ENCODE measurements at regions not wholly inside any gene's neighbourhood (a gene's known extent, or its start where the extent isn't known, plus 50 kb on each side); places are given as distances from the start of the nearest gene placed in this dataset.

GRCh38 chr2:237150186-237150585, 64.5 kb downstream of the COPS8 start:
- DNase-seq (ENCODE audit: low read depth, low spot score) = no peak

DNA sequence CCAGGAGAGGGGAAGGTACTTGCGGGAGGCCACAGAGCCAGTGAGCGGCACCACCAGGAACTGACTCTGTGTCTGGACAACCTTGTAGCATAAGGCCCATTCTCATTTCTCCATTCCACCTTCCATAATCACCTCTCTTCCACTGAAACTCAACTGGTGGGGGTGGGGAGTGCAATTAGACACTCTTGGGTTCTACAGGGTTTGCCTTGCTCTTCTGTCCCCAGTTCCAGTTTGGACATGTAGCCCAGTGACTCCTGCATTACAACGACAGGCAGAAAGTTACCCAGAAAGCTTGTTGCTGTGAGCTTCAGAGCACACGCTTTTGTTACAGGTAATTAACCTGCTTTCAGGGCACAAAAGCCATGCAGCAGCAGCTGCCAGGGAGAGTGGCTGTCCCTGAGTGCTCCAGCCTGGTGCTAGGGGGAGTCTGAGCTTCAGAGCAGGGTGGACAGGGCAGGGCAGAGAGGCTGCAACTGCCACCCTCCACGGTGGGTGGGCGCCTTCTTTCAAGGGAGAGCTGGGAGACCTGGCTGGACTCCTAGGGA, 65.2 kb downstream of the COPS8 start:
- DNase-seq (ENCODE audit: low read depth, low spot score) = no peak

DNA sequence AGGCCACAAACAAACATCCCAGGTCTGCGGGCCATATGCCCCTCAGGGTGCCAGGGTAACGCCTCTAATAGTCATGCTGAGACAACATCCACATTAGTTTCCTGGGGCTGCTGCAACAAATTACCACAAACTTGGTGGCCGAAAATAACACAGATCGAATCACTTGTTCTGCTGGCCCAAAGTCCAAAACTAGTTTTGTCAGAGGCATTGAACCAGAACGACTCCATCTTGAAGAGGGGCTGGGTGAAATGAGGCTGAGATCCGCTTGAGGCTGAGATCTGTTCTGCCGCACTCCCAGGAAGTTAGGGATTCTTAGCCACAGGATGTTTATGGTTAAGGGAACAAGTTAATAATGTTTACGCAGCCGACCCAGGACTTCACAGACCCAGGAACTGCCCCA, 66.7 kb downstream of the COPS8 start:
- no peak for DNase-seq (ENCODE audit: low read depth, low spot score)

- DNase-seq (ENCODE audit: low read depth, low spot score) = no peak
Observed at GRCh38 chr2:237153181-237153580, 67.5 kb downstream of the COPS8 start.

DNA sequence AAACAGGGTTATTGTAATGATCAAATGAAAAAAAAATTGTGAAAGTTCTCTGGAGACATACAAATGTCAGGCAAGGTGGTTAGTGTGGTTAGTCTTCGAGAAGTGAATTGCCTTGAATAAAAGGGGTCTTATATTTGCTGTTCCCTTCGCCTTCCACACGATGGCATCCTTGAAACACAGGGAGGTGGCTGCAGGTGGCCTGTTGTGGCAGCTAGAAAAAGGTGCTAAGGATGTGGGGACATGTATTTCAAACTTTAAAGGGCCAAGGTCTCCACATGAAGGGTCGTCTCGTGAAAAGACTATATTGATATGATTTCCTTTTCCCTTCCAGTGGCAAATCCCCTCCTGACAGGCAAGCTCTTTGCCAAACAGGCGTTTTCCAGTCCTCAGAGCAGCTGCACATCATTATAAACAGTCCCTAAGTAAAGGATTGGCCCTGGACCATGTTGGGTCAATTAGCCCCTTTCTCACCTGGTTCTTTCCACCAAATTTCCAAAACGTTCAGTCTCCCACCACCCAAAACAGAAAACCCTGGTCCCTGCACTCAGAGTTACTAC, 68.5 kb downstream of the COPS8 start:
- peak; percentile 28 for DNase-seq (ENCODE audit: low read depth, low spot score)

- DNase-seq (ENCODE audit: low read depth, low spot score) = no peak
Observed at GRCh38 chr2:237154884-237155851, 69.5 kb downstream of the COPS8 start.

GRCh38 chr2:237156031-237156856, 70.6 kb downstream of the COPS8 start:
- DNase-seq (ENCODE audit: low read depth, low spot score) = peak; percentile 38

DNA sequence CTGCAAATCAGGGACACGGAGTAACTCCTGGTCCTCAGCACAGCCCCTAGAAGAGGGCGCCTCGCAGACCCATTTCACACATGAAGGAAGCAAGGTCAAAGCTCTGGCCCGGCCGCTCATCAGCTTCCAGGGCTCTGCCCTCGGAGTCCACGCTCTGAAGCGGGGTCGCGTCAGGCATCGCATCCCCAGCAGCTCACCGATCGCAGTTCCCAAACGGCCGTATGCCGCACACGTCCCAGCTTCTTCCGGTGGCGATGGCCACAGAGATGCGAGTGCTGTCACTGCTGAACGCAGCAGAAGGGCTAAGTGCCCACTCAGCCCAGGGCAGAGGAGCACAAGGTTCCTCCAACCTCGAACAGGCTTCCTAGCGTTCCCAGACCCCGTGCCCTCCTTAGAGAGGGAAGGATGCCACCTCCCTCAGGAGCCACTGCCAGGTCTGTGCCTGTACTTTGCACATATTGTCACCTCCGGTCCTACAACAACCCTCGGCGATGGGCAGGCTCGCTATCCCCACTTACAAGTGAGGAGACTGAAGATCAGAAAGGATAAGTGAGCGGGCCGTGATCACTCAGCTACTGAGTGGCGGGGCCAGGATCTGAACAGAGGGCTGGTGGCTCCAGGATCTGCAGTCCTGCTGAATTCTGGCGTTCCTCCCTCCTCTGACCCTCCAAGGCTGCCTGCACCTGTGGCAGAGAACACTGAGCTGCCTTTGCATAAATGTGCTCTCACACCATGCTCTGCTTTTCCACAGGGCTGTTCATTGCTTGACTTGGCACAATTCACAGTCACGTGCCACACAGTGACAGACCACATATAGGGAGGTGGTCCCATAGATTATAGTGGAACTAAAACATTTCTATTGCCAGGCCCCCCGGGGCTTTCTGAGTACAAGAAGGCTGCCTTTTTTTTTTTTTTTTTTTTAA, 71.4 kb downstream of the COPS8 start:
- DNase-seq (ENCODE audit: low read depth, low spot score) = no peak

DNA sequence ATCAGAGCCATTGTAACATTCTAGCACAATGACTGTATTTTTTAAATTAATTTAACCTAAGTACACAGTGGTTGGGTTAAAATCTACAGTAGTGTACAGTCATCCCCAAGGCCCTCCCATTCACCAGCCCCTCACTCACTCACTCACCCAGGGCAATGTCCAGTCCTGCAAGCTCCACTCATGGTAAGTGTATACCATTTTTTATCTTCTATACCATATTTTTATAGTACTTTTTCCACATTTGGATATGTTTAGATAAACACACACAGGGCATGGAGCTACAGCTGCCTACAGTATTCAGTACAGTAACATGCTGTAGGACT, 72.1 kb downstream of the COPS8 start:
- DNase-seq (ENCODE audit: low read depth, low spot score) = no peak

- no peak for DNase-seq (ENCODE audit: low read depth, low spot score)
Observed at GRCh38 chr2:237158194-237158593, 72.5 kb downstream of the COPS8 start.

DNA sequence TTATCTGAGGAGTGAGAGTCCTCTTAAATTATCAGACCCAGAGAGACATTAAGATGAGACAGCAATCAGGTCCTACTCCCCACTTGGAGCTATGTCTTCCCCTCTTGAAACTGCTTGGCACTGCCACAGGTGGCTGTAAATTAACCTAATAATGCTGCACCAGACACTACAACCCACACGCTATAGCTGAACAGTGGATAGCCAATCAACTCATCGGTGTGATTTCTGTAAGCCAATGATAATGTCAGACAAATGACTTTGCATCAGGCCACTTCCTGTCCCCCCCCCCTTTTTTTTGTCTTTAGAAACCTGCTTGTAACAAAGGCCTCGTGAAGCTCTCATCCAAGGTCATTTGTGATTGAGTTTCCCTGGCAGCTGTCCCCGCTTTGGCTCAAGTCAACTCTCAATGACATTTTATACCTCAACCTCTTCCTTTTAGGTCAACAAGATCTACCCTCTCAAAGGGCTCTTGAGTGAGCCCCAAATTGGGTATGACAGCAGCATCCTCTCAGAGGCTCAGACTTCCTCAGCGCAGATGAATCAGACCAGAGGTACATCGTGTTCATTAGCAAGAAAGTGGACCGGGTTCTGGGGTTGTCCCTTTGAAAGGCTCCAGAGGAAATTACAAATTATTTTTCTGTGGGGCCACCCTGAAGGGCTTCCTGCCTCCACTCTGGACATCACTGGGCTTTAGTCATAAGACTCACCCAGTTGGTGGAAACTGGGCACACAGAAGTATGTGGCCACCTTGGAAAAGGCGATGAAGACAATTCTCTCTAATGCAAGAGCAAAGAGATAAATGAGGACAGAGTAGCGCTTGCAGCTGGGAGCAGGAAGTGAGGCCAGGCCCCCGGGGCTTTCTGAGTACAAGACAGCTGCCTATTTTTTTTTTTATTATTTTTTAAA, 73.6 kb downstream of the COPS8 start:
- DNase-seq (ENCODE audit: low read depth, low spot score) = no peak

- no peak for DNase-seq (ENCODE audit: low read depth, low spot score)
Observed at GRCh38 chr2:237160271-237160919, 74.7 kb downstream of the COPS8 start.

DNA sequence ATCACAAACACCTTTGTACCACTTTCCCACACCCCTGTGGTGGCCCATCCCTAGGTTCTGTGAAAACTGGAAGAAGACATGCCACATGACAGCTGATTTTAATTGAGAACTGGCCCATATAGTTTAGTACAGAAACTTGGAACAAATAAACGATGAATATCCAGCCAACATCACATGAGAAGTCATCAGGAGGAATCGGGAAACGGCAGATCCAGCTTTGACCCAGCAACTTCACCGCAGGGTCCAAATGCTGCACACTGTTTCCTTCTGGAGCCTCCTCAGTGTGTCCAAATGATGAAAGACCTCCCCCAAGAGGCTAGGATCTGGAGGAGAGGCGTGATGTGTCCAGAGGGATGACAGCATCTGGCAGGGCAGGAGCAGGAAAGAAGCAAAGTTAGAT, 75.5 kb downstream of the COPS8 start:
- DNase-seq (ENCODE audit: low read depth, low spot score) = no peak

- DNase-seq (ENCODE audit: low read depth, low spot score) = no peak
Observed at GRCh38 chr2:237162959-237163358, 77.3 kb downstream of the COPS8 start.

DNA sequence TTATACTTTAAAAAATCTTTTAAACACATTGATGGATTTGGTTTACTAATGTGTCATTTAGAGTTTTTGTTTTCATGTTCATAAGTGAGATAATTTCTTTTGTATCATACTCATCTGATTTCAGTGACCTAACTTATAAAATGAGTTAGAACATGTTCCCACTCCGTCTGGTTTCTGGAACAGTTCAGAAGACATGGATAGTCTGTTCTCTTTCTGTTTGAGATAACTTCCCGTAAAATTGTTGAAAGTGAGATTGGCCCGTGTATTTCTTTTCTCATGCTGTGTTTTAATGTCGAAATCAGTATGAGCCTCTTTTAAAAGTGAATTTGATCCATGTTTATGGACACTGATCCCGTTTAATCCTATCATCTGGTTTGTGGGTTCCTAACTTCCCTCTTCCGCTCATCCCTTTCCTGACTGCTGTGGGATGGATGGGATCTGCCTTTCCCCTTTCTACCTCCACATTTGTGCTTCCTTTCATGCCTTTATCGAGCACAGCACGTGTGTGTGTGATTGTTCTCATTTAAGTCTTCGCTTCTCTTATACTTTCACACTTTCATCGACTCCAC, 78.9 kb downstream of the COPS8 start:
- no peak for DNase-seq (ENCODE audit: low read depth, low spot score)

GRCh38 chr2:237165405-237166276, 80.0 kb downstream of the COPS8 start:
- no peak for DNase-seq (ENCODE audit: low read depth, low spot score)

DNA sequence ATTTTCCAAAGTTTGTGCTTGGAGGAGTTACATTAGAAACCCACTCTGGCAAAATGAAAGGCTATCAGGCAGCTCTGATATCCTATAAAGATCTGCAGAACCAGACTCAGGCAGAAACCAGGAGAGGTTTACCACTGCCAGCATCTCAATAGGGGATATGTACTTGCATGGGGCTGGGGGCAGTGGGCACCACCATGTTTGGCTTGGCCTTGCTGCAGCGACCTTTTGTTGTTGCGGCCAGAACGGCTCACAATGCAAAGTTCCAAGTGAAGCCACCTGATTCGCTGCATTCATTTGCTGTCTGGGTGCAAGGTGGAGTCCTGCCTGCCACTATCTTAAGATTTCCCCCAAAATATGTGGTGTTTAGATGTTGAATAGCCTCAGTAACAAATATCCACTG, 81.3 kb downstream of the COPS8 start:
- DNase-seq (ENCODE audit: low read depth, low spot score) = no peak

DNA sequence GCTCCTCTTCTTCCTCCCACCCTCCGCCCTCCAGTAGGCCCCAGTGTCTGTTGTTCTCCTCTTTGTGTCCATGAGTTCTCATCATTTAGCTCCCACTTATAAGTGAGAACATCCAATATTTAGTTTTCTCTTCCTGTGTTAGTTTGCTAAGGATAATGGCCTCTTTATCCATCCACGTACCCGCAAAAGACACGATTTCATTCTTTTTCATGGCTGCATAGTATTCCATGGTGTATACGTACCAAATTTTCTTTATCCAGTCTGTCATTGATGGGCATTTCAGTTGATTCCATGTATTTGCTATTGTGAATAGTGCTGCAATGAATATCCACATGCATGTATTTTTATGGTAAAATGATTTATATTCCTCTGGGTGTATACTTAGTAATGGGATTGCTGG, 82.2 kb downstream of the COPS8 start:
- DNase-seq (ENCODE audit: low read depth, low spot score) = no peak
